Kidney tubule cell (primary cell): ENCODE measurements at regions not wholly inside any gene's neighbourhood (a gene's known extent, or its start where the extent isn't known, plus 50 kb on each side); places are given as distances from the start of the nearest gene placed in this dataset.
"Not testable (repeated sequence)": the region's sequence is repeated elsewhere in the genome, so short reads cannot be mapped to it uniquely, and the experiment has no call there.

Experiments
- DNase-seq: peaks from one replicate; pipeline ENCODE4 v3.0.0-alpha.2; 2018; ENCODE audit warnings: low spot score

GRCh38 chr6:92521553-92521952 is 897.8 kb downstream of the EPHA7 start:
- DNase-seq: peak; percentile 7

- DNase-seq: no peak
Observed at GRCh38 chr6:92510137-92510536, 909.2 kb downstream of the EPHA7 start.

GRCh38 chr6:92507552-92507951 is 911.8 kb downstream of the EPHA7 start:
- DNase-seq: no peak

- DNase-seq: no peak
Observed at GRCh38 chr6:92504509-92504908, 914.9 kb downstream of the EPHA7 start.

GRCh38 chr6:92497281-92497680 is 922.1 kb downstream of the EPHA7 start:
- no peak for DNase-seq

GRCh38 chr6:92496527-92496926 is 922.8 kb downstream of the EPHA7 start:
- DNase-seq: no peak

- DNase-seq: no peak
Observed at GRCh38 chr6:92495242-92495641, 924.1 kb downstream of the EPHA7 start.

GRCh38 chr6:92485487-92485886 is 933.9 kb downstream of the EPHA7 start:
- no peak for DNase-seq

- peak; percentile 9 for DNase-seq
Observed at GRCh38 chr6:92479831-92480230, 939.5 kb downstream of the EPHA7 start.

- DNase-seq: no peak
Observed at GRCh38 chr6:92473056-92473455, 946.3 kb downstream of the EPHA7 start.

GRCh38 chr6:92469186-92469828 is 950.1 kb downstream of the EPHA7 start:
- no peak for DNase-seq

- no peak for DNase-seq
Observed at GRCh38 chr6:92468066-92468465, 951.3 kb downstream of the EPHA7 start.

GRCh38 chr6:92460133-92460532 is 959.2 kb downstream of the EPHA7 start:
- DNase-seq: no peak

- DNase-seq: no peak
Observed at GRCh38 chr6:92459606-92460005, 959.8 kb downstream of the EPHA7 start.

GRCh38 chr6:92446052-92446451 is 973.3 kb downstream of the EPHA7 start:
- DNase-seq: no peak

GRCh38 chr6:92433911-92434310 is 985.4 kb downstream of the EPHA7 start:
- no peak for DNase-seq

- DNase-seq: no peak
Observed at GRCh38 chr6:92431502-92431901, 987.9 kb downstream of the EPHA7 start.

- peak; percentile 69 for DNase-seq
Observed at GRCh38 chr6:92428448-92428847, 990.9 kb downstream of the EPHA7 start.

GRCh38 chr6:92427453-92427852 is 991.9 kb downstream of the EPHA7 start:
- DNase-seq: peak; percentile 82

GRCh38 chr6:92415656-92416055 is 1003.7 kb downstream of the EPHA7 start:
- no peak for DNase-seq

- DNase-seq: no peak
Observed at GRCh38 chr6:92408350-92408749, 1011.0 kb downstream of the EPHA7 start.

- DNase-seq: no peak
Observed at GRCh38 chr6:92404281-92404680, 1015.1 kb downstream of the EPHA7 start.

- DNase-seq: no peak
Observed at GRCh38 chr6:92399911-92400310, 1019.4 kb downstream of the EPHA7 start.

GRCh38 chr6:92388706-92389105 is 1030.7 kb downstream of the EPHA7 start:
- DNase-seq: not testable (repeated sequence)
